HepG2 (cell line): ENCODE measurements at regions not wholly inside any gene's neighbourhood (a gene's known extent, or its start where the extent isn't known, plus 50 kb on each side); places are given as distances from the start of the nearest gene placed in this dataset.

Experiments
- HDAC2 ChIP-seq: sonication (generic); formaldehyde crosslinking; IDR thresholded peaks from 2 replicates; pipeline ENCODE4 v1.4.0; 2020; ENCODE audit warnings: missing genetic modification reagents
- MLLT10 ChIP-seq: sonication (generic); formaldehyde crosslinking; IDR thresholded peaks from 2 replicates; pipeline ENCODE4 v1.4.0; 2020; ENCODE audit warnings: missing genetic modification reagents
- RORA ChIP-seq: sonication (generic); formaldehyde crosslinking; IDR thresholded peaks from 2 replicates; pipeline ENCODE4 v1.5.0; 2020; ENCODE audit warnings: mild to moderate bottlenecking, missing genetic modification reagents, moderate library complexity
- SUZ12 ChIP-seq: fragments of 150-350 bp; IDR thresholded peaks from 2 replicates; pipeline ENCODE4 v1.6.1; 2014; ENCODE audit warnings: low read depth, low read length
- THAP9 ChIP-seq: sonication (generic); formaldehyde crosslinking; IDR thresholded peaks from 2 replicates; pipeline ENCODE4; 2020; ENCODE audit warnings: missing genetic modification reagents, mild to moderate bottlenecking, borderline replicate concordance
- ZFP36L2 ChIP-seq: sonication (generic); formaldehyde crosslinking; IDR thresholded peaks from 2 replicates; pipeline ENCODE4 v1.4.0; 2020; ENCODE audit warnings: missing genetic modification reagents
- ZNF33A ChIP-seq: sonication (generic); formaldehyde crosslinking; IDR thresholded peaks from 2 replicates; pipeline ENCODE4 v1.5.1; 2020; ENCODE audit warnings: missing genetic modification reagents, mild to moderate bottlenecking, moderate library complexity, borderline replicate concordance
- ZNF547 ChIP-seq: sonication (generic); formaldehyde crosslinking; IDR thresholded peaks from 2 replicates; pipeline ENCODE4 v1.5.1; 2020; ENCODE audit warnings: mild to moderate bottlenecking, missing genetic modification reagents
- ZSCAN29 ChIP-seq: sonication (generic); formaldehyde crosslinking; conservative IDR thresholded peaks from 2 replicates; pipeline ENCODE4 v1.4.0; 2020; ENCODE audit warnings: mild to moderate bottlenecking, missing genetic modification reagents
- TF ChIP-seq, protein P1 (sequence below): sonication (generic); formaldehyde crosslinking; IDR thresholded peaks from 2 replicates; pipeline ENCODE4 v1.5.0; 2020; ENCODE audit warnings: mild to moderate bottlenecking, missing genetic modification reagents, moderate library complexity
- TF ChIP-seq, protein P2 (sequence below): sonication (generic); formaldehyde crosslinking; IDR thresholded peaks from 2 replicates; pipeline ENCODE4 v1.4.0; 2020; ENCODE audit warnings: mild to moderate bottlenecking, missing genetic modification reagents

- TF ChIP-seq, protein P1, sequence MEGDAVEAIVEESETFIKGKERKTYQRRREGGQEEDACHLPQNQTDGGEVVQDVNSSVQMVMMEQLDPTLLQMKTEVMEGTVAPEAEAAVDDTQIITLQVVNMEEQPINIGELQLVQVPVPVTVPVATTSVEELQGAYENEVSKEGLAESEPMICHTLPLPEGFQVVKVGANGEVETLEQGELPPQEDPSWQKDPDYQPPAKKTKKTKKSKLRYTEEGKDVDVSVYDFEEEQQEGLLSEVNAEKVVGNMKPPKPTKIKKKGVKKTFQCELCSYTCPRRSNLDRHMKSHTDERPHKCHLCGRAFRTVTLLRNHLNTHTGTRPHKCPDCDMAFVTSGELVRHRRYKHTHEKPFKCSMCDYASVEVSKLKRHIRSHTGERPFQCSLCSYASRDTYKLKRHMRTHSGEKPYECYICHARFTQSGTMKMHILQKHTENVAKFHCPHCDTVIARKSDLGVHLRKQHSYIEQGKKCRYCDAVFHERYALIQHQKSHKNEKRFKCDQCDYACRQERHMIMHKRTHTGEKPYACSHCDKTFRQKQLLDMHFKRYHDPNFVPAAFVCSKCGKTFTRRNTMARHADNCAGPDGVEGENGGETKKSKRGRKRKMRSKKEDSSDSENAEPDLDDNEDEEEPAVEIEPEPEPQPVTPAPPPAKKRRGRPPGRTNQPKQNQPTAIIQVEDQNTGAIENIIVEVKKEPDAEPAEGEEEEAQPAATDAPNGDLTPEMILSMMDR (CRISPR knock-in tag) = no peak
- TF ChIP-seq RORA (CRISPR knock-in tag) = no peak
- no peak for TF ChIP-seq SUZ12
- no peak for TF ChIP-seq ZFP36L2 (CRISPR knock-in tag)
- no peak for TF ChIP-seq MLLT10 (CRISPR knock-in tag)
- TF ChIP-seq ZNF33A (CRISPR knock-in tag) = no peak
- TF ChIP-seq, protein P2, sequence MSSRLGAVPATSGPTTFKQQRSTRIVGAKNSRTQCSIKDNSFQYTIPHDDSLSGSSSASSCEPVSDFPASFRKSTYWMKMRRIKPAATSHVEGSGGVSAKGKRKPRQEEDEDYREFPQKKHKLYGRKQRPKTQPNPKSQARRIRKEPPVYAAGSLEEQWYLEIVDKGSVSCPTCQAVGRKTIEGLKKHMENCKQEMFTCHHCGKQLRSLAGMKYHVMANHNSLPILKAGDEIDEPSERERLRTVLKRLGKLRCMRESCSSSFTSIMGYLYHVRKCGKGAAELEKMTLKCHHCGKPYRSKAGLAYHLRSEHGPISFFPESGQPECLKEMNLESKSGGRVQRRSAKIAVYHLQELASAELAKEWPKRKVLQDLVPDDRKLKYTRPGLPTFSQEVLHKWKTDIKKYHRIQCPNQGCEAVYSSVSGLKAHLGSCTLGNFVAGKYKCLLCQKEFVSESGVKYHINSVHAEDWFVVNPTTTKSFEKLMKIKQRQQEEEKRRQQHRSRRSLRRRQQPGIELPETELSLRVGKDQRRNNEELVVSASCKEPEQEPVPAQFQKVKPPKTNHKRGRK (CRISPR knock-in tag) = no peak
- TF ChIP-seq HDAC2 (CRISPR knock-in tag) = no peak
- no peak for TF ChIP-seq ZNF547 (CRISPR knock-in tag)
- TF ChIP-seq ZSCAN29 (CRISPR knock-in tag) = no peak
- no peak for TF ChIP-seq THAP9
These were observed 242.8 kb upstream of the TMEM72 start for GRCh38 chr10:44668336-44668735.
